ENCODE measurements at regions not wholly inside any gene's neighbourhood (a gene's known extent, or its start where the extent isn't known, plus 50 kb on each side); places are given as distances from the start of the nearest gene placed in this dataset.

DNA sequence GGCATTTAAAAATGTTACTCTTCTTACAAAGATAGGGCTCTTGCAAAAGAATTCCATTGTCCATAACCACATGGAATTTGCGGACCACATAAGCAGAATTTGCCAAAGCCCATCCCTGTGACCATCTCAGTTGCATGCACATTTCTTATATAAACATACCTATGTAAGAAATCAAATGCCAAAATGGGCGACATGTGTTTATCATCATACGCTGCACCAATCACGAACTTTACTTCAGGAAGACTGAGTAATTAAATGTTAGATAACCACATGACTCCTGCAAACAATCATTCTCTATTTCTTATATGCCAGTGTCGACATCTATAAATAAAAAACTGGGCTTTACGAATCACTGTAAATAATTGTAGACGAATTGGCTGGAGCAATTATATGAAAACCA, 186.1 kb upstream of the RBMS1 start:
- Histone ChIP-seq H3K27me3 (no peaks in the 10 kb centered on the region), H3K27ac (no peak overlapping the region), H3K4me3 (no peak overlapping the region), H3K36me3 (replicated peaks in 1 of 2) (no peaks in the 10 kb centered on the region), H3K4me1 (replicated peaks in 1 of 2) (no peaks in the 10 kb centered on the region), H3K9me3 (replicated peaks in 1 of 3) (peaks cover 0 to 1% (median 0%) of the 10 kb centered on the region in 3 donors)
- 84 to 89% (median 87%) methylated on average over 7 of the region's 7 CpGs for WGBS, 4 donors
- TF ChIP-seq, protein P1, sequence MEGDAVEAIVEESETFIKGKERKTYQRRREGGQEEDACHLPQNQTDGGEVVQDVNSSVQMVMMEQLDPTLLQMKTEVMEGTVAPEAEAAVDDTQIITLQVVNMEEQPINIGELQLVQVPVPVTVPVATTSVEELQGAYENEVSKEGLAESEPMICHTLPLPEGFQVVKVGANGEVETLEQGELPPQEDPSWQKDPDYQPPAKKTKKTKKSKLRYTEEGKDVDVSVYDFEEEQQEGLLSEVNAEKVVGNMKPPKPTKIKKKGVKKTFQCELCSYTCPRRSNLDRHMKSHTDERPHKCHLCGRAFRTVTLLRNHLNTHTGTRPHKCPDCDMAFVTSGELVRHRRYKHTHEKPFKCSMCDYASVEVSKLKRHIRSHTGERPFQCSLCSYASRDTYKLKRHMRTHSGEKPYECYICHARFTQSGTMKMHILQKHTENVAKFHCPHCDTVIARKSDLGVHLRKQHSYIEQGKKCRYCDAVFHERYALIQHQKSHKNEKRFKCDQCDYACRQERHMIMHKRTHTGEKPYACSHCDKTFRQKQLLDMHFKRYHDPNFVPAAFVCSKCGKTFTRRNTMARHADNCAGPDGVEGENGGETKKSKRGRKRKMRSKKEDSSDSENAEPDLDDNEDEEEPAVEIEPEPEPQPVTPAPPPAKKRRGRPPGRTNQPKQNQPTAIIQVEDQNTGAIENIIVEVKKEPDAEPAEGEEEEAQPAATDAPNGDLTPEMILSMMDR (IDR thresholded peaks at IDR 0.05): no peak
- no peak for TF ChIP-seq POLR2A (IDR thresholded peaks at IDR 0.05)
- intact Hi-C loops (cut with DNase I): no loop called here
- no peak for DNase-seq

DNA sequence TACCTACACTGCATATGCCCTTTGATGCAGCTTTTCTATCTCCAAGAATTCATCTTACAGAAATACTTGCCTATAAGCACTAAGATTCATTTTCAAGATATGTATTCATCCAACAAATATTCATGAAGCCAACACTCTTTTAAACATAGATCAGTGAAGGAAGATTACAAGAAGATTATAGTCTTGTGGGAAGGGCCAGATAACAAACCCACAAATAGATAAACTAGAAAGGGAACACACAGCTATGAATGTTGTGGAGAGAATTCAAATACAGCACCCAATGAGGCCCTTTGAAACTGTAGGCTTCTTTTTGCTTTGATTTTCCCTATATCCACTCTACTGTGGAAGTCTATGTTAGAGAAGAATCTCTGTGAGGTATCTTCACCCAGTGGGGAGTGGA, 186.7 kb upstream of the RBMS1 start:
- no peaks in the 10 kb centered on the region for H3K36me3 ChIP-seq (replicated peaks in 1 of 2)
- H3K27me3 ChIP-seq: no peaks in the 10 kb centered on the region
- no peak overlapping the region for H3K4me3 ChIP-seq
- intact Hi-C loops (cut with DNase I): no loop called here
- H3K4me1 ChIP-seq (replicated peaks in 1 of 2): no peaks in the 10 kb centered on the region
- no peak for TF ChIP-seq POLR2A (IDR thresholded peaks at IDR 0.05)
- TF ChIP-seq, protein P1 (IDR thresholded peaks at IDR 0.05): no peak
- H3K9me3 ChIP-seq (replicated peaks in 1 of 3): no peaks in the 10 kb centered on the region
- DNase-seq: no peak
- H3K27ac ChIP-seq: no peak overlapping the region

DNA sequence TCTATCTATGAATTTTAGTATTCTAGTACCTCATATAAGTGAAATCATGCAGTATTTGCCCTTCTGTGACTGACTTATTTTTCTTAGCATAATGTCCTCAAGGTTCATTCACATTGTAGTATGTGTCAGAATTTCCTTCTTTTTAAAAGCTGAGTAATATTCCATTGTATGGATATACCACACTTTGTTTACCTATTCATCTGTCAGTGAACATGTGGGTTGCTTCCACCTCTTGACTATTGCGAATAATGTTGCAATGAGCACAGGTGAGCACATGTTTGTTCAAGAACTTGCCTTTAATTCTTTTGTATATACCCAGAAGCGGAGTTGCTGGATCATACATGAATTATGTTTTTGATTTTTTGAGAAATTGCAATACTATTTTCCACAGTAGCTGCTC, 187.4 kb upstream of the RBMS1 start:
- 83 to 93% (median 88%) methylated on average over 2 of the region's 2 CpGs for whole genome bisulfite sequencing, 4 donors
- Histone ChIP-seq H3K4me3 (no peak overlapping the region), H3K27ac (no peak overlapping the region), H3K9me3 (replicated peaks in 1 of 3) (no peaks in the 10 kb centered on the region), H3K27me3 (no peaks in the 10 kb centered on the region), H3K4me1 (replicated peaks in 1 of 2) (no peaks in the 10 kb centered on the region), H3K36me3 (replicated peaks in 1 of 2) (no peaks in the 10 kb centered on the region)
- DNase-seq: no peak
- TF ChIP-seq POLR2A (IDR thresholded peaks at IDR 0.05): no peak
- TF ChIP-seq, protein P1 (IDR thresholded peaks at IDR 0.05): no peak
- intact Hi-C loops (cut with DNase I): no loop called here

DNA sequence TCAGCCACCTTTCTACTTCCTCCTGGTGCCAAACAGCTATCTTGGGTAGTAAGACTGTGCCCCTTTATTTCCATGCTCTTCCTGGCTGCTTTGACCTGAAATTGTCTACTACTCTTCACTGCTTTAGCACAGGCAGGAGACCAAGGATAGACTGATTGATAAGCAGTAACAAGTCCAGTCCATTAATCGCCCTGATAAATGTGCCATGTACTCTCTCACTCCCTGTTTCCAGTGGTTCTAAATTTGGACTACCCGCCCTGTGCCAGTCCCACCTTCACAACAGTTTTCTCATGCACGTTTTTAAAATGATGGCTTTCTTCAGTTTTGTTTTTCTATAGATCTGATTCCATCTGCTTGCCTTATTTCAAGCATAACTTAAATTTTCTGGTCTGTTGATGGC, 189.6 kb upstream of the RBMS1 start:
- DNase-seq: no peak
- no peaks in the 10 kb centered on the region for H3K27me3 ChIP-seq
- WGBS, 4 donors: 73 to 78% (median 76%) methylated on average over 3 of the region's 3 CpGs
- intact Hi-C loops (cut with DNase I): no loop called here
- H3K27ac ChIP-seq: no peak overlapping the region
- H3K36me3 ChIP-seq (replicated peaks in 1 of 2): no peaks in the 10 kb centered on the region
- no peak for TF ChIP-seq POLR2A (IDR thresholded peaks at IDR 0.05)
- TF ChIP-seq, protein P1 (IDR thresholded peaks at IDR 0.05): no peak
- no peak overlapping the region for H3K4me3 ChIP-seq
- H3K4me1 ChIP-seq (replicated peaks in 1 of 2): no peaks in the 10 kb centered on the region
- H3K9me3 ChIP-seq (replicated peaks in 1 of 3): no peaks in the 10 kb centered on the region
